Testis (tissue), 2 donors: ENCODE measurements at regions not wholly inside any gene's neighbourhood (a gene's known extent, or its start where the extent isn't known, plus 50 kb on each side); places are given as distances from the start of the nearest gene placed in this dataset.

ENCODE experiments used
- DNase-seq: peaks from one replicate; pipeline ENCODE4 v3.0.0-alpha.2; 2019
- H3K27ac ChIP-seq, 2 donors: fragments of 200-600 bp; sonication (generic); one replicate each; pipeline ENCODE4 v1.5.1; 2019
- H3K27me3 ChIP-seq: fragments of 200-600 bp; sonication (generic); one replicate; pipeline ENCODE4 v1.5.1; 2019
- H3K36me3 ChIP-seq: fragments of 200-600 bp; sonication (generic); one replicate; pipeline ENCODE4 v1.5.1; 2017; ENCODE audit warnings: low read depth; ENCODE audit errors: missing control alignments
- H3K4me1 ChIP-seq: fragments of 200-600 bp; sonication (generic); one replicate; pipeline ENCODE4 v1.5.1; 2019
- H3K4me3 ChIP-seq, 2 donors: fragments of 200-600 bp; sonication (generic); one replicate each; pipeline ENCODE4 v1.5.1; 2017 to 2019
- H3K9me3 ChIP-seq: fragments of 200-600 bp; sonication (generic); one replicate; pipeline ENCODE4 v1.5.1; 2017
- CTCF ChIP-seq, 3 experiments: fragments of 450-650 bp in 2 of 3; fragments of 200-600 bp in 1 of 3; sonication (generic) in 1 of 3; IDR thresholded peaks; one replicate each; pipeline ENCODE4 v1.5.1; 2016 to 2019; ENCODE audit warnings: antibody characterized with exemption in 3 of 3, mild to moderate bottlenecking in 2 of 3, moderate library complexity in 1 of 3
- POLR2A ChIP-seq: fragments of 450-650 bp; IDR thresholded peaks from one replicate; pipeline ENCODE4 v1.6.1; 2017; ENCODE audit warnings: antibody characterized with exemption, mild to moderate bottlenecking, moderate library complexity
- WGBS, 2 donors: methylation state at CpG; one replicate each; pipeline ENCODE4 v1.1.5; 2018; 5-methylcytosine and 5-hydroxymethylcytosine counted together
- intact Hi-C: fragments of 100-400 bp; cut with DNase I; formaldehyde crosslinking; loops from one replicate; pipeline ENCODE4 v1.15.1; 2023; ENCODE audit warnings: low total_unique reads

- no peak for DNase-seq
- Histone ChIP-seq H3K36me3 (no peaks in the 10 kb centered on the region), H3K9me3 (no peaks in the 10 kb centered on the region), H3K27ac (peak overlapping the region; percentile 33 to 45), H3K4me1 (peaks cover 13% of the 10 kb centered on the region), H3K4me3 (no peak overlapping the region), H3K27me3 (no peaks in the 10 kb centered on the region)
- TF ChIP-seq CTCF (IDR thresholded peaks at IDR 0.05) (no peak), POLR2A (no peak)
- WGBS, 2 donors, result 42 to 57% methylated on average over 5 of the region's 5 CpGs
- intact Hi-C loops, result no loop called here
Observed at GRCh38 chr2:105691947-105692390, 52.7 kb upstream of the NCK2 start.

- no peaks in the 10 kb centered on the region for H3K9me3 ChIP-seq
- WGBS, 2 donors, result 96 to 97% methylated on average over 4 of the region's 4 CpGs
- H3K36me3 ChIP-seq, result no peaks in the 10 kb centered on the region
- TF ChIP-seq CTCF (IDR thresholded peaks at IDR 0.05) (no peak), POLR2A (no peak)
- H3K27ac ChIP-seq, result no peak overlapping the region
- intact Hi-C loops, result no loop called here
- H3K4me1 ChIP-seq, result peaks cover 10% of the 10 kb centered on the region
- H3K27me3 ChIP-seq, result no peaks in the 10 kb centered on the region
- no peak for DNase-seq
- H3K4me3 ChIP-seq, result no peak overlapping the region
Observed at GRCh38 chr2:105690566-105690965, 54.1 kb upstream of the NCK2 start.

- Histone ChIP-seq H3K4me1 (peaks cover 10% of the 10 kb centered on the region), H3K36me3 (no peaks in the 10 kb centered on the region), H3K27ac (no peak overlapping the region), H3K27me3 (no peaks in the 10 kb centered on the region), H3K9me3 (no peaks in the 10 kb centered on the region), H3K4me3 (no peak overlapping the region)
- 89 to 97% methylated on average over 7 of the region's 7 CpGs for WGBS, 2 donors
- DNase-seq, result no peak
- intact Hi-C loops, result no loop called here
- TF ChIP-seq CTCF (IDR thresholded peaks at IDR 0.05) (no peak), POLR2A (no peak)
Observed at GRCh38 chr2:105689484-105689883, 55.2 kb upstream of the NCK2 start.

GRCh38 chr2:105688946-105689345 is 55.8 kb upstream of the NCK2 start:
- H3K4me3 ChIP-seq, result no peak overlapping the region
- H3K36me3 ChIP-seq, result no peaks in the 10 kb centered on the region
- TF ChIP-seq CTCF (IDR thresholded peaks at IDR 0.05), result no peak
- TF ChIP-seq POLR2A, result no peak
- H3K27ac ChIP-seq, result no peak overlapping the region
- H3K27me3 ChIP-seq, result no peaks in the 10 kb centered on the region
- intact Hi-C loops, result no loop called here
- peaks cover 10% of the 10 kb centered on the region for H3K4me1 ChIP-seq
- 91 to 92% methylated on average over 12 to 13 of the region's 13 CpGs for WGBS, 2 donors
- no peaks in the 10 kb centered on the region for H3K9me3 ChIP-seq
- no peak for DNase-seq

- intact Hi-C loops, result no loop called here
- Histone ChIP-seq H3K27me3 (no peaks in the 10 kb centered on the region), H3K36me3 (no peaks in the 10 kb centered on the region), H3K9me3 (no peaks in the 10 kb centered on the region), H3K27ac (no peak overlapping the region), H3K4me1 (peaks cover 4% of the 10 kb centered on the region), H3K4me3 (no peak overlapping the region)
- whole genome bisulfite sequencing, 2 donors, result 69 to 71% methylated on average over 5 of the region's 5 CpGs
- no peak for DNase-seq
- TF ChIP-seq POLR2A (no peak), CTCF (IDR thresholded peaks at IDR 0.05) (no peak)
Observed at GRCh38 chr2:105686588-105686987, 58.1 kb upstream of the NCK2 start.
